WERI-Rb-1 (cell line): ENCODE measurements at regions not wholly inside any gene's neighbourhood (a gene's known extent, or its start where the extent isn't known, plus 50 kb on each side); places are given as distances from the start of the nearest gene placed in this dataset.

ENCODE experiments used
- DNase-seq: peaks from one replicate; pipeline ENCODE4 v3.0.0-alpha.2; 2020
- H3K27ac ChIP-seq: fragments of 250-450 bp; sonication (Bioruptor Pico); 2 replicates; pipeline ENCODE4 v1.5.1; 2020; ENCODE audit warnings: mild to moderate bottlenecking, moderate library complexity
- H3K27me3 ChIP-seq: fragments of 250-450 bp; sonication (Bioruptor Pico); 2 replicates; pipeline ENCODE4 v1.5.1; 2021; ENCODE audit warnings: mild to moderate bottlenecking, low read depth, moderate library complexity; ENCODE audit not compliant: insufficient read depth, severe bottlenecking
- H3K36me3 ChIP-seq: fragments of 250-450 bp; sonication (Bioruptor Pico); 2 replicates; pipeline ENCODE4 v1.5.1; 2020; ENCODE audit warnings: mild to moderate bottlenecking, moderate library complexity
- H3K4me3 ChIP-seq: 2 replicates; pipeline ENCODE4 v1.5.1; 2011; ENCODE audit warnings: low read depth, mild to moderate bottlenecking, control low read depth, low read length
- H3K9me3 ChIP-seq: fragments of 250-450 bp; sonication (Bioruptor Pico); 2 replicates; pipeline ENCODE4 v1.5.1; 2021; ENCODE audit warnings: mild to moderate bottlenecking, moderate library complexity; ENCODE audit not compliant: severe bottlenecking
- TF ChIP-seq, protein P1 (sequence below): IDR thresholded peaks from 2 replicates; pipeline ENCODE4 v1.5.1; 2011; ENCODE audit warnings: low read depth, mild to moderate bottlenecking, control low read depth, inconsistent platforms, low read length

DNA sequence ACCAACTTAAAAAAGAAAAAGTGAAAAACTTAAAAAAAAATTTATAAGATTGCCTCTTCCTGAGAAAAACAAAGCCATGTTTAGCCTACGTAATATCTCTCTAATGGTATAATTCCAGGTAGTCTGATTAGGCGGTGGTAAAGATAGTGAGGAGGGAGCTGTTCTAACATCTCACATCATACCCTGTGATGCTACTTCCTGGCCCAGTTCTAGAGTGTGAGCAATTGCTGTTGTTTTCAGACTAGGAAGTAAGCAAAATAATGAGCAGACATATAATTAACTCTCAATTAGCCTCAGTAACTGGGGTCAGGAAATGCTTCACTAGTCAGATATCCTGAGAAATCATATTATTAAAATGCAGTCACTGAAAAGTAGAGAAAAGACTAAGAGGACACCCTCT, 113.9 kb downstream of the PHLDA1 start:
- TF ChIP-seq, protein P1, sequence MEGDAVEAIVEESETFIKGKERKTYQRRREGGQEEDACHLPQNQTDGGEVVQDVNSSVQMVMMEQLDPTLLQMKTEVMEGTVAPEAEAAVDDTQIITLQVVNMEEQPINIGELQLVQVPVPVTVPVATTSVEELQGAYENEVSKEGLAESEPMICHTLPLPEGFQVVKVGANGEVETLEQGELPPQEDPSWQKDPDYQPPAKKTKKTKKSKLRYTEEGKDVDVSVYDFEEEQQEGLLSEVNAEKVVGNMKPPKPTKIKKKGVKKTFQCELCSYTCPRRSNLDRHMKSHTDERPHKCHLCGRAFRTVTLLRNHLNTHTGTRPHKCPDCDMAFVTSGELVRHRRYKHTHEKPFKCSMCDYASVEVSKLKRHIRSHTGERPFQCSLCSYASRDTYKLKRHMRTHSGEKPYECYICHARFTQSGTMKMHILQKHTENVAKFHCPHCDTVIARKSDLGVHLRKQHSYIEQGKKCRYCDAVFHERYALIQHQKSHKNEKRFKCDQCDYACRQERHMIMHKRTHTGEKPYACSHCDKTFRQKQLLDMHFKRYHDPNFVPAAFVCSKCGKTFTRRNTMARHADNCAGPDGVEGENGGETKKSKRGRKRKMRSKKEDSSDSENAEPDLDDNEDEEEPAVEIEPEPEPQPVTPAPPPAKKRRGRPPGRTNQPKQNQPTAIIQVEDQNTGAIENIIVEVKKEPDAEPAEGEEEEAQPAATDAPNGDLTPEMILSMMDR: no peak
- H3K27ac ChIP-seq: no peak overlapping the region

DNA sequence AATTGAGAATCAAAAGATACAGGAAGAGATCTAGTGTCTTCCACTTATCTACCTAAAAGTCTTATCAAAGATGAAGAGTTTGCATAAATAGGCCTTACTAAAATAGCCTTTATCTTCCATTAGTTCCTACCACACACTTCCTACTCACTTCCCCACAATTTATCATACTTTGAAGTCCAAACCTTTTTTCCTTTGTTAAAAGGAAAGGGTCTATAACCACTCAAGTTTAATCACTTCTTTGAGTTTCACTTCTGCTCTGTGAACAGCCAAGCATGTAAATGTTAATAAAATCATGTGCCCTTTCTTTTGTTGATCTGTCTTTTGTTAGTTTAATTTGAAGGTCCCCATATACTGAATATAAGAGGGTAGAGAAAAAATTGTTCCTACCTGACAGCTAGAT, 114.5 kb downstream of the PHLDA1 start:
- Histone ChIP-seq H3K27me3 (no peaks in the 10 kb centered on the region), H3K27ac (no peak overlapping the region), H3K36me3 (no peaks in the 10 kb centered on the region), H3K4me3 (no peak overlapping the region), H3K9me3 (no peaks in the 10 kb centered on the region)
- DNase-seq: no peak
- TF ChIP-seq, protein P1: no peak

More for the DNA sequence above, 113.9 kb downstream of the PHLDA1 start:
- Histone ChIP-seq H3K27me3 (no peaks in the 10 kb centered on the region), H3K4me3 (no peak overlapping the region), H3K36me3 (no peaks in the 10 kb centered on the region), H3K9me3 (no peaks in the 10 kb centered on the region)
- DNase-seq: no peak

DNA sequence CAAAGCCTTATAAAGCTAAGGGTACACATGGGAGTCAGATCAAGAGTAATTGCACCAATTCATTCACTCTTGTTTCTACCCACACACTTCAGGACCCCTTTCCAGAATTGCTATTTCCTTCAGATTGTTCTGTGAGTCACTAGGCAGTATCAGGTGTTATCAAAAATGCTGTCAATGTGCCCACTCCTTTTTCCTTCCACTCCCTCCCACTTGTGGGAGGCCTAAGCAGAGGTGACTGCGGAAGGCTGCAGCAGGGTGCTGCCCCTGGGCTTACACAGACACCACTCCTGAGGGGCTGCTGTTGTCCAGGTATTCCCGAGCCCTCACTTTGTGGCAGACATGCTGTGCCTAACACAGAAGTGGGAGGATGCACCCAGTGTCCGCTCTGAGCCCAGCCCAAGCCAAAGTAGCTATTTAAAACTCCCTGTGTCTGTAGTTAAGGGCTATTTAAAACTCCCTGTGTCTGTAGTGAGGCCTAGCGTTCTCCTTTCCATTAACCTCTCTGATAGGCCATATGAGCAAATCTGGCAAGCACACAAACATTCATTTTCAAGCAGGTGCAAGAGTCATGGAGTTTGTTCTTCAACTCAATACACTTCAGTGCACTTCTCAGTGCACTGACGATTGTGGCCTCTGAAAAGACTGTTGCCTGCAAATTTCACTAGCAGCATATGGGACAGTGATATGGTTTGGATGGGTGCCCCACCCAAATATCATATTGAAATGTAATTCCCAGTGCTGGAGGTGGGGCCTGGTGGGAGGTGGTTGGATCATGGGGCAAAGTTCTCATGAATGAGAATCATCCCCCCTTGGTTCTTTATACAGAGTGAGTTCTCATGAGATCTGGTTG, 117.8 kb downstream of the PHLDA1 start:
- no peaks in the 10 kb centered on the region for H3K9me3 ChIP-seq
- DNase-seq: no peak
- H3K36me3 ChIP-seq: no peaks in the 10 kb centered on the region
- H3K27me3 ChIP-seq: no peaks in the 10 kb centered on the region
- TF ChIP-seq, protein P1: no peak
- no peak overlapping the region for H3K27ac ChIP-seq
- H3K4me3 ChIP-seq: no peak overlapping the region

DNA sequence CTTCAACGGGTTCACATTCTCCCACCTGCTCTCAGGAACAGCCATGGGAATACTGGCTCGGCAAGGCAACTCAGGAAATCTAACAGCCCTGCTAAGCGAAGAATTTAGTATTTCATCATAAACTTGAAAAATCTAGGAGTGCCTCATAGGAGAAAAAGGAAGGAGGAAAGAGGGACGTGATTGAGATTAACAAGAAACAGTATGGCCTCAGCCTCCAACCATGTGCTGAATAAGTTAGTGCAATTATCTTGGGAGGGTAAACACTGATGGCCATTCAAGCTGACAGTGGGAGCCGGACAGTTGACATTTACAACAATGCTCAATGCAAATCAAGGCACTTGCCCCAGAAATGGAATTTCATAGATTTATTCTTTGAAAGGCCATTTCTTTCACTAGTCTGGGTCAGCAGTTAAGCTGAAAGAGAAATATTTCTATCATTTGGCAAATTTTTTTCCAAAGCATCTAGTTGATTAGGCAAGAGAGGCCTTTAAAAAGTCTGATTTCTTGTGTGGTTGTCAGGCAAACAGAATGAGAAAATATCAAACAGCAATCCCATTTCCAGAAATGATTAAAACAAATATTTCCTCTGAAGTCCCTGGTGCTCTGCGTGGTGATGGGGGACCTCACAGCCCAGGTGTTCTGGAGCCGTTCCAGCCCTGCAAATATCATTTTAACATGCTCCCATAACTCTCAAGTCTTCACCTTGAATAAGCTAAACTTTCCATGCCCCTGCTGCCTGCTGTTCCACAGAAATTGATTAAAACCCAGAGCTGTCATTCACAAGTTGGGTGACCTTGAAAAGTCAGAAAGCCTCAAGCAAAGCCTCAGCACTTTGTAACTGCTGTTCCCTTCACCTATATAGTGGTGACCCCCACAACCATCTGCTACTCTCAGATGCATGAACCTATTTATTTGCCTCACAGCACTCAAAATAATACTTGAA, 121.6 kb downstream of the PHLDA1 start:
- TF ChIP-seq, protein P1: no peak
- H3K27ac ChIP-seq: no peak overlapping the region

DNA sequence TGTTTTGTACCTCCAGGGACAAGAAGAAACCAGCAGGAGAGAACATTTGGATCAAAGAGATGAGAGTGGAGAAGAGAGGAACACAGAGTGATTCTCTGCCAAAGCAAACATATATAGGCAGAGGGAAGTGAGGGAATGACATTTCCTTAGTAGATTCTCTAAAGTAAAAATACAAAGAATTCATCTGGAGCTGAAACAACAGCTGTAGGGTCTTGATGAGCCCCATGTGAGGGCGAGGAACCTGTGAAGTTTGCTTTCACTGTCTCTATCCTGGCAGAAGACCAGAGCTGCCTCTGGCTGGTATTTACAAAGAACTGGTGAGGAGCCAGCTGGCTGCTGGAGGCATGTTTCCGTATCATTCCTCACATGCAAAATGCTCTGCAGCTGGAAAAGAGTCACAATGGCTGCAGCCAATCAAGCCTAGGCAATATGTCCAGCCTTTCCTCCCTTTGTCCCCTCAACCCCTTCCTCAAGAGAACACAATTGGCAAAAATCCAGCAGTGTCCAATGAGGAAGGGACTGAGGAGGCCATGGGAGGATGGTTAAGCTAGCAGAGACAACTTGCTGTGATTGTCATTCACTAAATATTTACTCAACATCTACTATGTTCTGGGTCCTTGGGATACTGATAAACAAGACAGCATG, 122.5 kb downstream of the PHLDA1 start:
- DNase-seq: no peak
- Histone ChIP-seq H3K4me3 (no peak overlapping the region), H3K27me3 (no peaks in the 10 kb centered on the region), H3K27ac (no peak overlapping the region), H3K9me3 (no peaks in the 10 kb centered on the region), H3K36me3 (no peaks in the 10 kb centered on the region)
- TF ChIP-seq, protein P1: no peak

More for the DNA sequence above, 121.6 kb downstream of the PHLDA1 start:
- H3K9me3 ChIP-seq: no peaks in the 10 kb centered on the region
- no peaks in the 10 kb centered on the region for H3K36me3 ChIP-seq
- H3K27me3 ChIP-seq: no peaks in the 10 kb centered on the region
- DNase-seq: no peak
- no peak overlapping the region for H3K4me3 ChIP-seq
